IMR-90 (cell line): ENCODE measurements at regions not wholly inside any gene's neighbourhood (a gene's known extent, or its start where the extent isn't known, plus 50 kb on each side); places are given as distances from the start of the nearest gene placed in this dataset.

Experiments used
- ATAC-seq: fragments of 200-7000 bp; cut with Tn5 transposase; 2 replicates; pipeline ENCODE4 v1.9.1; 2020; ENCODE audit warnings: low read depth, mild to moderate bottlenecking, moderate library complexity
- BruUV-seq: library from RNA; stranded (reverse); fragments of 400-500 nt; replicated peaks from 2 replicates; lab custom pipeline; 2021; lab: Mats Ljungman, UMichigan
- CTCF ChIA-PET: fragments of 300-600 bp; formaldehyde crosslinking; extraction: SDS; loops from one replicate; lab custom pipeline; 2021; ENCODE audit warnings: antibody characterized with exemption; lab: Yijun Ruan, JAX
- POLR2A ChIA-PET: fragments of 300-600 bp; sonication (Branson Sonifier 250); formaldehyde crosslinking; loops from one replicate; lab custom pipeline; 2022; ENCODE audit warnings: antibody characterized with exemption; ENCODE audit not compliant: unreplicated experiment; lab: Charles Lee
- DNase-seq: peaks from one replicate; pipeline ENCODE4 v3.0.0; 2013
- H2AFZ ChIP-seq: replicated peaks from 2 replicates; pipeline ENCODE3; 2013; ENCODE audit warnings: low read length, mild to moderate bottlenecking; ENCODE audit not compliant: poor library complexity
- H2AK5ac ChIP-seq: 2 replicates; pipeline ENCODE4 v1.6.1; 2013; ENCODE audit warnings: low read depth, low read length, inconsistent platforms
- H2AK9ac ChIP-seq: replicated peaks from 2 replicates; pipeline ENCODE3; 2013; ENCODE audit warnings: mild to moderate bottlenecking, low read depth, low read length, moderate library complexity; ENCODE audit not compliant: poor library complexity
- H2BK120ac ChIP-seq: 2 replicates; pipeline ENCODE4 v1.6.1; 2013; ENCODE audit warnings: low read depth, low read length, inconsistent platforms
- H2BK15ac ChIP-seq: 3 replicates; pipeline ENCODE4 v1.6.1; 2013; ENCODE audit warnings: low read depth, low read length, inconsistent platforms
- H2BK20ac ChIP-seq: 2 replicates; pipeline ENCODE4 v1.6.1; 2013; ENCODE audit warnings: low read depth, mild to moderate bottlenecking, inconsistent platforms, low read length, moderate library complexity
- H2BK5ac ChIP-seq: 2 replicates; pipeline ENCODE4 v1.6.1; 2013; ENCODE audit warnings: mild to moderate bottlenecking, low read depth, low read length, inconsistent platforms; ENCODE audit not compliant: poor library complexity, severe bottlenecking
- H3K14ac ChIP-seq: replicated peaks from 2 replicates; pipeline ENCODE4 v1.6.1; 2013; ENCODE audit warnings: low read depth, low read length, inconsistent platforms
- H3K18ac ChIP-seq: 2 replicates; pipeline ENCODE4 v1.6.1; 2013; ENCODE audit warnings: low read depth, low read length, control low read depth
- H3K23ac ChIP-seq: 2 replicates; pipeline ENCODE4 v1.6.1; 2013; ENCODE audit warnings: low read depth, low read length, inconsistent platforms
- H3K27ac ChIP-seq: 2 replicates; pipeline ENCODE4 v1.5.1; 2013; ENCODE audit warnings: mild to moderate bottlenecking, control low read depth, low read length; ENCODE audit not compliant: insufficient read depth
- H3K27me3 ChIP-seq: 2 replicates; pipeline ENCODE4 v1.6.1; 2013; ENCODE audit warnings: low read length; ENCODE audit not compliant: control insufficient read depth, insufficient read depth
- H3K36me3 ChIP-seq: 2 replicates; pipeline ENCODE4 v1.6.1; 2013; ENCODE audit warnings: low read length, mixed read lengths; ENCODE audit not compliant: control insufficient read depth, insufficient read depth
- H3K4ac ChIP-seq: 2 replicates; pipeline ENCODE4 v1.6.1; 2013; ENCODE audit warnings: low read depth, low read length, inconsistent platforms
- H3K4me1 ChIP-seq: 2 replicates; pipeline ENCODE4 v1.6.1; 2013; ENCODE audit warnings: low read length, mixed read lengths; ENCODE audit not compliant: control insufficient read depth, insufficient read depth
- H3K4me2 ChIP-seq: 2 replicates; pipeline ENCODE4 v1.6.1; 2013; ENCODE audit warnings: low read depth, mild to moderate bottlenecking, control low read depth, low read length, moderate library complexity
- H3K4me3 ChIP-seq: 2 replicates; pipeline ENCODE4 v1.5.1; 2013; ENCODE audit warnings: low read depth, mild to moderate bottlenecking, control low read depth, low read length, moderate library complexity; ENCODE audit not compliant: insufficient read depth
- H3K56ac ChIP-seq: 2 replicates; pipeline ENCODE4 v1.6.1; 2013; ENCODE audit warnings: low read length, inconsistent platforms; ENCODE audit not compliant: insufficient read depth; ENCODE audit errors: extremely low read depth
- H3K79me1 ChIP-seq, 2 experiments: 2 replicates each; pipeline ENCODE4 v1.6.1; 2013; ENCODE audit warnings: low read length in 2 of 2, inconsistent platforms in 1 of 2, low read depth in 1 of 2
- H3K9ac ChIP-seq: 2 replicates; pipeline ENCODE4 v1.6.1; 2013; ENCODE audit warnings: low read depth, low read length, control low read depth
- H3K9me1 ChIP-seq: 2 replicates; pipeline ENCODE4 v1.6.1; 2013; ENCODE audit warnings: low read length, inconsistent platforms; ENCODE audit not compliant: insufficient read depth
- H3K9me3 ChIP-seq: 2 replicates; pipeline ENCODE4 v1.6.1; 2013; ENCODE audit warnings: low read length; ENCODE audit not compliant: control insufficient read depth, insufficient read depth
- H4K20me1 ChIP-seq: 2 replicates; pipeline ENCODE4 v1.6.1; 2013; ENCODE audit warnings: low read length, inconsistent platforms; ENCODE audit not compliant: insufficient read depth
- H4K5ac ChIP-seq: 2 replicates; pipeline ENCODE4 v1.6.1; 2013; ENCODE audit warnings: mild to moderate bottlenecking, low read depth, low read length, control low read depth
- H4K8ac ChIP-seq, 2 experiments: 2 replicates each; pipeline ENCODE4 v1.6.1; 2013; ENCODE audit warnings: low read depth in 2 of 2, low read length in 2 of 2, control low read depth in 1 of 2, inconsistent platforms in 1 of 2
- H4K91ac ChIP-seq: 2 replicates; pipeline ENCODE4 v1.6.1; 2013; ENCODE audit warnings: low read depth, low read length, inconsistent platforms; ENCODE audit not compliant: insufficient read depth
- BHLHE40 ChIP-seq: fragments of 150-350 bp; IDR thresholded peaks from 2 replicates; pipeline ENCODE4 v1.6.1; 2016; ENCODE audit warnings: mild to moderate bottlenecking, low read depth, low read length
- CEBPB ChIP-seq: IDR thresholded peaks from 2 replicates; pipeline ENCODE4 v1.6.1; 2012; ENCODE audit warnings: low read depth, low read length, improper control_type of control experiment
- CHD1 ChIP-seq: IDR thresholded peaks from 2 replicates; pipeline ENCODE4 v1.6.1; 2012; ENCODE audit warnings: low read depth, low read length, improper control_type of control experiment
- ELK1 ChIP-seq: fragments of 150-350 bp; IDR thresholded peaks from 2 replicates; pipeline ENCODE4 v1.6.1; 2016; ENCODE audit warnings: low read depth, mild to moderate bottlenecking, low read length, moderate library complexity, borderline replicate concordance
- FOS ChIP-seq: fragments of 150-350 bp; IDR thresholded peaks from 2 replicates; pipeline ENCODE4 v1.6.1; 2016; ENCODE audit warnings: low read depth, low read length
- MAFK ChIP-seq: IDR thresholded peaks from 2 replicates; pipeline ENCODE4 v1.6.1; 2012; ENCODE audit warnings: low read depth, low read length, improper control_type of control experiment
- MAZ ChIP-seq: IDR thresholded peaks from 2 replicates; pipeline ENCODE4 v1.6.1; 2012; ENCODE audit warnings: low read depth, mild to moderate bottlenecking, low read length, improper control_type of control experiment, moderate library complexity, borderline replicate concordance
- MXI1 ChIP-seq: IDR thresholded peaks from 2 replicates; pipeline ENCODE4 v1.6.1; 2012; ENCODE audit warnings: low read depth, mild to moderate bottlenecking, low read length, moderate library complexity, borderline replicate concordance
- NFE2L2 ChIP-seq: fragments of 150-350 bp; IDR thresholded peaks from 2 replicates; pipeline ENCODE4 v1.6.1; 2016; ENCODE audit warnings: low read depth, mild to moderate bottlenecking, low read length
- POLR2A ChIP-seq: IDR thresholded peaks from 2 replicates; pipeline ENCODE4 v1.6.1; 2012; ENCODE audit warnings: mild to moderate bottlenecking, low read depth, low read length
- RAD21 ChIP-seq: IDR thresholded peaks from 2 replicates; pipeline ENCODE4 v1.6.1; 2012; ENCODE audit warnings: low read length, improper control_type of control experiment
- RCOR1 ChIP-seq: IDR thresholded peaks from 2 replicates; pipeline ENCODE4 v1.6.1; 2012; ENCODE audit warnings: mild to moderate bottlenecking, low read length, improper control_type of control experiment; ENCODE audit not compliant: insufficient replicate concordance
- RFX5 ChIP-seq: IDR thresholded peaks from 2 replicates; pipeline ENCODE4 v1.8.0; 2012; ENCODE audit warnings: low read depth, mild to moderate bottlenecking, low read length, moderate library complexity
- SMC3 ChIP-seq: fragments of 150-350 bp; IDR thresholded peaks from 2 replicates; pipeline ENCODE4 v1.6.1; 2016; ENCODE audit warnings: low read depth, mild to moderate bottlenecking, antibody characterized with exemption, low read length, moderate library complexity
- WGBS, 2 experiments: methylation state at CpG; one replicate each; pipeline versions ENCODE4 v1.1.5 to v1.1.7; 2013; ENCODE audit warnings: missing lambda C conversion rate in 2 of 2; ENCODE audit not compliant: insufficient read length in 1 of 2; ENCODE audit errors: extremely low coverage in 2 of 2; 5-methylcytosine and 5-hydroxymethylcytosine counted together
- dilution Hi-C: fragments of 300-500 bp; cut with HindIII; formaldehyde crosslinking; loops from one replicate; pipeline ENCODE4 v1.14.3; 2018; ENCODE audit warnings: low sequenced_read_pairs; ENCODE audit not compliant: unreplicated experiment
- in situ Hi-C: fragments of 300-500 bp; cut with MboI; formaldehyde crosslinking; loops from 3 replicates; pipeline ENCODE4 v1.14.3; 2019; ENCODE audit warnings: low sequenced_read_pairs, inconsistent platforms, mixed read lengths
- intact Hi-C: fragments of 100-400 bp; cut with micrococcal nuclease; formaldehyde crosslinking; loops from 2 replicates; pipeline ENCODE4 v1.10.0; 2022
- TF ChIP-seq, protein P1 (sequence below): conservative IDR thresholded peaks from 2 replicates; pipeline ENCODE4 v1.5.1; 2012; ENCODE audit warnings: mild to moderate bottlenecking, low read depth, low read length, improper control_type of control experiment
- TF ChIP-seq, protein P2 (sequence below): fragments of 150-350 bp; IDR thresholded peaks from 2 replicates; pipeline ENCODE4 v1.6.1; 2017; ENCODE audit warnings: mild to moderate bottlenecking, antibody characterized with exemption, low read length, low read depth

DNA sequence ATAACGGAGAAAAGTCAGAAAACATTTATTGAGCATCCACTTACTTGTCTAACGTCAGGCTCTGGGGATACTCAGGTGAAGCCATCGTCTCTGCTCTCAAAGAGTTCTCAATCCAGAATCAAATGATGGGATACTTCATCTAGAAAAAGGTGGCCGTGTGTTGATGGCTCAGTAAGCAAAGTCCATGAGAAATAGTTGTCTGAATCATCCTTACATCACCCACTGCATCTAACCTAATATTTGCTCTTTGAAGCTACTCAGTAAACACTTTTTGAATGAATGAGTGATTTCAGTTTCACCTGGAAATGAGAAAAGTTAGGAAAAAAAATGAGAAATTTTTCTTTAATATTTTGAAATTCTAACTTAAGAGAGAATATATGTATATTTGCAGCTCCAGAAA is 155.3 kb upstream of the PKN2 start:
- Histone ChIP-seq H3K9me1 (no peaks in the 10 kb centered on the region), H3K36me3 (no peaks in the 10 kb centered on the region), H2AK9ac (no peak overlapping the region), H2AFZ (no peak overlapping the region), H3K9ac (no peak overlapping the region), H3K4me2 (no peak overlapping the region), H3K14ac (no peak overlapping the region), H3K9me3 (no peaks in the 10 kb centered on the region), H2BK15ac (no peak overlapping the region), H4K8ac (no peak overlapping the region), H3K27ac (no peak overlapping the region), H3K79me1 (no peaks in the 10 kb centered on the region), H2BK5ac (no peak overlapping the region), H2AK5ac (no peak overlapping the region), H3K27me3 (no peaks in the 10 kb centered on the region; the same call in 1 of the 2 replicates), H3K4me3 (no peak overlapping the region), H4K91ac (no peak overlapping the region), H3K4me1 (no peaks in the 10 kb centered on the region; the same call in 1 of the 2 replicates), H2BK120ac (no peak overlapping the region), H3K56ac (no peak overlapping the region), H3K4ac (no peak overlapping the region), H3K23ac (no peak overlapping the region), H4K5ac (no peak overlapping the region), H3K18ac (no peak overlapping the region), H4K20me1 (no peaks in the 10 kb centered on the region), H2BK20ac (no peak overlapping the region)
- no peak for TF ChIP-seq RCOR1
- no peak for TF ChIP-seq CEBPB
- TF ChIP-seq, protein P1, sequence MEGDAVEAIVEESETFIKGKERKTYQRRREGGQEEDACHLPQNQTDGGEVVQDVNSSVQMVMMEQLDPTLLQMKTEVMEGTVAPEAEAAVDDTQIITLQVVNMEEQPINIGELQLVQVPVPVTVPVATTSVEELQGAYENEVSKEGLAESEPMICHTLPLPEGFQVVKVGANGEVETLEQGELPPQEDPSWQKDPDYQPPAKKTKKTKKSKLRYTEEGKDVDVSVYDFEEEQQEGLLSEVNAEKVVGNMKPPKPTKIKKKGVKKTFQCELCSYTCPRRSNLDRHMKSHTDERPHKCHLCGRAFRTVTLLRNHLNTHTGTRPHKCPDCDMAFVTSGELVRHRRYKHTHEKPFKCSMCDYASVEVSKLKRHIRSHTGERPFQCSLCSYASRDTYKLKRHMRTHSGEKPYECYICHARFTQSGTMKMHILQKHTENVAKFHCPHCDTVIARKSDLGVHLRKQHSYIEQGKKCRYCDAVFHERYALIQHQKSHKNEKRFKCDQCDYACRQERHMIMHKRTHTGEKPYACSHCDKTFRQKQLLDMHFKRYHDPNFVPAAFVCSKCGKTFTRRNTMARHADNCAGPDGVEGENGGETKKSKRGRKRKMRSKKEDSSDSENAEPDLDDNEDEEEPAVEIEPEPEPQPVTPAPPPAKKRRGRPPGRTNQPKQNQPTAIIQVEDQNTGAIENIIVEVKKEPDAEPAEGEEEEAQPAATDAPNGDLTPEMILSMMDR, result no peak
- no peak for TF ChIP-seq SMC3
- no peak for TF ChIP-seq RFX5
- no peak for TF ChIP-seq MAFK
- TF ChIP-seq ELK1, result no peak
- no peak for TF ChIP-seq FOS
- no peak for TF ChIP-seq NFE2L2
- TF ChIP-seq CHD1, result no peak
- no peak for TF ChIP-seq POLR2A
- no peak for TF ChIP-seq RAD21
- no peak for TF ChIP-seq BHLHE40
- TF ChIP-seq MXI1, result no peak
- TF ChIP-seq, protein P2, sequence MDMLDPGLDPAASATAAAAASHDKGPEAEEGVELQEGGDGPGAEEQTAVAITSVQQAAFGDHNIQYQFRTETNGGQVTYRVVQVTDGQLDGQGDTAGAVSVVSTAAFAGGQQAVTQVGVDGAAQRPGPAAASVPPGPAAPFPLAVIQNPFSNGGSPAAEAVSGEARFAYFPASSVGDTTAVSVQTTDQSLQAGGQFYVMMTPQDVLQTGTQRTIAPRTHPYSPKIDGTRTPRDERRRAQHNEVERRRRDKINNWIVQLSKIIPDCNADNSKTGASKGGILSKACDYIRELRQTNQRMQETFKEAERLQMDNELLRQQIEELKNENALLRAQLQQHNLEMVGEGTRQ, result no peak
- TF ChIP-seq MAZ, result no peak
- intact Hi-C loops (no loop called here), dilution Hi-C loops (no loop called here), in situ Hi-C loops (no loop called here)
- POLR2A ChIA-PET, result no interaction called here
- DNase-seq (no peak), ATAC-seq (no peak)
- CTCF ChIA-PET, result no interaction called here
- WGBS, 2 experiments, result 100% methylated on average over 1 of the region's 4 CpGs; no CpG with 5 or more reads in 1 of the 2 experiments
- BruUV-seq, result no TSS peak
